ENCODE measurements at regions not wholly inside any gene's neighbourhood (a gene's known extent, or its start where the extent isn't known, plus 50 kb on each side); places are given as distances from the start of the nearest gene placed in this dataset.

- no peak overlapping the region for H3K4me3 ChIP-seq (ENCODE audit: low read depth, low read length)
- no peak for TF ChIP-seq CTCF (IDR thresholded peaks at IDR 0.05; ENCODE audit: insufficient read depth, low read length, missing control alignments)
- POLR2A ChIA-PET = no interaction called here
- no peak for DNase-seq (ENCODE audit: low read depth, low spot score)
- CTCF ChIA-PET = no interaction called here
Observed at GRCh38 chr2:188726626-188727247, 247.4 kb upstream of the COL3A1 start.

GRCh38 chr2:188727846-188728245 is 246.3 kb upstream of the COL3A1 start:
- POLR2A ChIA-PET = no interaction called here
- TF ChIP-seq CTCF (IDR thresholded peaks at IDR 0.05; ENCODE audit: insufficient read depth, low read length, missing control alignments) = no peak

GRCh38 chr2:188734691-188735090 is 239.5 kb upstream of the COL3A1 start:
- no peak overlapping the region for H3K4me3 ChIP-seq (ENCODE audit: low read depth, low read length)
- CTCF ChIA-PET = no interaction called here
- no peak for TF ChIP-seq CTCF (IDR thresholded peaks at IDR 0.05; ENCODE audit: insufficient read depth, low read length, missing control alignments)

More at GRCh38 chr2:188727846-188728245, 246.3 kb upstream of the COL3A1 start:
- CTCF ChIA-PET = interaction anchor here (0.7 kb wide), 1 partner anchor 23 kb away, joined by 3 read pairs; no protein-coding TSS in a partner anchor
- H3K4me3 ChIP-seq (ENCODE audit: low read depth, low read length) = no peak overlapping the region
- no peak for DNase-seq (ENCODE audit: low read depth, low spot score)

GRCh38 chr2:188746727-188747126 is 227.4 kb upstream of the COL3A1 start:
- no peak for DNase-seq (ENCODE audit: low read depth, low spot score)
- POLR2A ChIA-PET = no interaction called here
- CTCF ChIA-PET = no interaction called here
- H3K4me3 ChIP-seq (ENCODE audit: low read depth, low read length) = no peak overlapping the region
- TF ChIP-seq CTCF (IDR thresholded peaks at IDR 0.05; ENCODE audit: insufficient read depth, low read length, missing control alignments) = no peak

More at GRCh38 chr2:188734691-188735090, 239.5 kb upstream of the COL3A1 start:
- POLR2A ChIA-PET = no interaction called here
- DNase-seq (ENCODE audit: low read depth, low spot score) = no peak

GRCh38 chr2:188751816-188752215 is 222.4 kb upstream of the COL3A1 start:
- no peak overlapping the region for H3K4me3 ChIP-seq (ENCODE audit: low read depth, low read length)
- TF ChIP-seq CTCF (IDR thresholded peaks at IDR 0.05; ENCODE audit: insufficient read depth, low read length, missing control alignments) = no peak
- CTCF ChIA-PET = interaction anchor here (1.3 kb wide), 1 partner anchor 15 kb away, joined by 3 read pairs; no protein-coding TSS in a partner anchor
- no peak for DNase-seq (ENCODE audit: low read depth, low spot score)
- POLR2A ChIA-PET = no interaction called here

- no peak for TF ChIP-seq CTCF (IDR thresholded peaks at IDR 0.05; ENCODE audit: insufficient read depth, low read length, missing control alignments)
- H3K4me3 ChIP-seq (ENCODE audit: low read depth, low read length) = no peak overlapping the region
- no peak for DNase-seq (ENCODE audit: low read depth, low spot score)
- POLR2A ChIA-PET = no interaction called here
- CTCF ChIA-PET = interaction anchor here (1.3 kb wide), 1 partner anchor 16 kb away, joined by 3 read pairs; no protein-coding TSS in a partner anchor
Observed at GRCh38 chr2:188752311-188752710, 221.9 kb upstream of the COL3A1 start.

All from AG04449 (cell line).